Eye (tissue), 1 donor: ENCODE measurements at regions not wholly inside any gene's neighbourhood (a gene's known extent, or its start where the extent isn't known, plus 50 kb on each side); places are given as distances from the start of the nearest gene placed in this dataset.

Experiments
- DNase-seq: peaks from one replicate; pipeline ENCODE4 v3.0.0-alpha.2; 2015

DNA sequence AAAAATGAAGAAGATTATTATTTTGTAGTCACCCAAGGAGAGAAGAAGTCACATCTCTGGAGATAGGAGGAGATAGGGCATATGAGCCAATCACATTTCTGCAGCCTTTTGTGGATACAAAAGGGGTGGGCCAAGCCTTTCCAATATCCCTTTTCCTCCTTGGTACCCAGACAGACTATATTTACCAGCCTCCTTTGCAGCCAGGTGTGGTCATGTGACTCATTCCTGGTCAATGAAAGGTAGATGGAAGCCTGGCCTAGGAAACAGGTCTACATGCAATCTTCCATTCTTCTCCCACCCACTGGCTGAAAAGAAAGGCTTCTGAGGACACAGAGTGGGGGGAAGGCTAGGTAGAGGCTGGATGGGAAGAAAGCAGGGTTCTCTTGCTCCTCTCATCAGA is 58.1 kb upstream of the ERG start:
- DNase-seq, result no peak

DNA sequence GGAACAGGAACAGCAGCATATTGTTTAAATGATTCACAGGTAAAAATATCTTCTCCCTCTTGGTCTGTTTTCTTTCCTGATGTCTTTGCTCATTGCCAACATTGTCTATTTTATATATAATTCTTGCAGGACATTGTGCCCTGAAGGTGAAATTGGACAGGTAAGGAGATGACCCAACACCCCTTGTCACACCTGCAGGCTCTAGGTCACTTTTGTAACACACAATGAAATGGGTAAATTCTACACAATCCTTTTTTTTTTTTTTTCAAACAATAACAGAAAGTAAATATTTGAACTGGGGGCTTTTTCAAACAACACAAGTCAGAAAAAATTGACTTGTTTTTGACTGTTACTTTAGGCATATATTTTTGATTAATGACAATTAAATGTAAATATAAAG is 62.9 kb upstream of the ERG start:
- no peak for DNase-seq

DNA sequence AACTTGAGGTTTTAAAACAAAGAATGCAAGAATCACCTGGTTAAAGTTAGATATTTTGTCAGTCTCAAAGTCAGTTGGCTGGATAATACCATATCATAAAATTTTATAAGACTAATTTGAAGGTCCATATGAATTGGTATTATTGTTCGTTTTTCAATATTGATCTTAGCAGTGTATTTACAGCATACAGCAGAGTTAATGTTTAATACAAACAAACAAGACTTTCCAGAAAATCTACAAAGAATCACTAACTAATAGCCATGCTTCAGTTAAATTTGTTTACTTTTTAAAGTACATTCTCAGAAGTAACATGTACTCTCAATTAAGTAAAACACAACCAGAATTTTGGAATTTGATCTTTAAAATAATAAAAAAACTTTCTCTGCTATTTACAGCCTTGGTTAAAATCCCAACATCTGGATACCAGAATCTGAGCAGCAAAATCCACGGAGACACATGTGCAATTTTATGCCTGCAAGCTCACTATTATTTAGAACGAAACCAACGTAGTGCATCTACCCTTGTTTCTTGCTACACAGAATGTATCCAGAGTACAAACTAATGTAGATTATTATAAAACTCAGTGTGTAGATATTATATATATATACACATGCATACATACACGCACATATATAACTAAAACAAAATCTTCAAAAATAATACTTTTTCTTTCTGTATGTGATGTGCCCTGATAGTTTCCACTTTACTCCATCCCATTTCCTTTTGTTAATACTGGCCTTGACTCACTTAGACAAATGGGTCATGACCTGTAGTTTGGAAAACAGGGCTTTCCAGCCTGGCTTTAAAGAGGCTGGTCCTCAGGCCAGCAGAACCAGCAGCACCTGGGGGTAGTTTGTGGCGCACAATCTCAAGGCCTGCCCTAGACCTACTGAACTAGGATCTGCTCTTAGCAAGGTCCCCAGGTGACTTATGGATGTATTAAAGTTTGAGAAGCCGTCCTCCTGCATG is 63.6 kb upstream of the ERG start:
- peak; percentile 23 for DNase-seq

DNA sequence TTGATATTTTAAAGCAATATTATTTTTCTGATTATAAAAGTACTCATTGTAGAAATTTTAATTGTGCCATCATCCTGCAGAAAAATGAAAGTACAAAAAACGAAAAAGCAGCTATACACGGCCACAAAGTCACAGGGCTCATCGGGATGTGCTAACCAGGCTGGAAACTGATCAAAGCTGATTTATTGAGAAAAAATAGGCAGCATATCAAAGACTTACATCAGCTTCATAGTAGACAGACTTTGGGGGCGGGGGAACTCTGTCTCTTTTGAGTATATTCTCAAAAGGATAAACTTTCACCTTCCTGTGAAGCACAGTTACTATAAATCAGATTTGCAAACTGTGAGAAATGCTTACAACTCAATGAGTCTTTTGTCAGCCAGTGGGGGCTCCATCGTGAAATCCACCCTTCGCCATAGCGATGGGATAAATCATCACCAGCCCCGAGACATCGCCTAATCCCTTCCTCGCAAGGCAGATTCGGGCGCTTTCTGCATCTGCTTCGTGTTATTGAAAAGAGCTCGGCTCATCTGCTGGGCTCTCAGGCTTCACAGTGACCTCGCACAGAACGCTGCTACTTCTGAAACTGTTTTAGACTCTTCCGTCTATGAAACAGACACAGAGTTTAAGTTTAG is 69.2 kb upstream of the ERG start:
- peak; percentile 75 for DNase-seq

DNA sequence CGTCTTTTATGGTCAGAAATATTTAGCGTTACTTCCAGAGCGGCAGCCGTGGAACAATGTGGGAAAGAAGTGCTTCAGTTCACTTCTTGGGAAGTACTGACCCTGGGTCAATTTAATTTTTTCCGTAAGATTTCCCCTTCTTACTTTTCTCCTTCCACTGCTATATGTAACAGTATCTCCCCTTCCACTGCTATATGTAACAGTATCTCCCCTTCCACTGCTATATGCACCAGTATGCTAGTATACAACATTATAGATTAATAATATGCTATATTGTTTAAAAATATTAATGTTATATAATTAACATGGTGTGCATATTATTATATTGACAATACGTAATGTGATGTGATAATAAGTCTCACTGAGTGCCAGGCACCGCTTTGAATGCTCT is 69.7 kb upstream of the ERG start:
- no peak for DNase-seq

DNA sequence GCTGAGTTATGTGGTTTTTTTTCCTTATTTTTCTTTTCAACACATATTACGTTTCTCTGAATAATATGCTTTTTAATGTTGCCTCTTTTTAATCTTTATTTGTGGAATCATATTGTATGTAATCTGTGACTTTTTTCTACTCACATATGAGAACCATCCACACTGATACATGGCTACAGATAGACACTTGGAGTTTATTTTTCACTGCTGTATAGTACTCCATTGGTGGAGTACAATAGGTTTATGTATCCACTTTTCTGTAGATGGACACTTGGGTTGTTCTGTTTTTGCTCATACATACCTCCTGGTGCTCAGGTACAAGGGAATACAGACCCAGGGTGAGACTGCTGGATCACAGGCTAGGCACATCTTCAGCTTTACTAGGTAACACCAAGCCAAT is 71.5 kb upstream of the ERG start:
- no peak for DNase-seq

DNA sequence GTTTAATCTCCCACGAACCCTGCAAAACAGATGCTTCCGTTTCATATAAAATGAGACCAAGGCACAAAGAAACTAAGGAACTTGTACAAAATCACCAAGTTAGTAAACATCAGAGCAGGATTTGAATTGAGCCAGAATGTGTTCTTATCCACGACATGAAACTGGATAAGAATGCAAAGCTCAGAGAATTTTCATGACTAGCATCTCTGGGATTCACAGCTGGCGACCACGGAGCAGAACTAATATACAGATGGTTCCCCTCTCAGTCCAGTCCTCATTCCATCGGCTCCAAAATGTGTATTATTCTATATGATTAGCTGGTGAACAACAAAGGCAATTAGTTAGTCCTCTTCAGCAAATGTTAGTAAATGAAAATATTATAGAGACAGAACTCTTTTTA is 72.3 kb upstream of the ERG start:
- peak; percentile 16 for DNase-seq

DNA sequence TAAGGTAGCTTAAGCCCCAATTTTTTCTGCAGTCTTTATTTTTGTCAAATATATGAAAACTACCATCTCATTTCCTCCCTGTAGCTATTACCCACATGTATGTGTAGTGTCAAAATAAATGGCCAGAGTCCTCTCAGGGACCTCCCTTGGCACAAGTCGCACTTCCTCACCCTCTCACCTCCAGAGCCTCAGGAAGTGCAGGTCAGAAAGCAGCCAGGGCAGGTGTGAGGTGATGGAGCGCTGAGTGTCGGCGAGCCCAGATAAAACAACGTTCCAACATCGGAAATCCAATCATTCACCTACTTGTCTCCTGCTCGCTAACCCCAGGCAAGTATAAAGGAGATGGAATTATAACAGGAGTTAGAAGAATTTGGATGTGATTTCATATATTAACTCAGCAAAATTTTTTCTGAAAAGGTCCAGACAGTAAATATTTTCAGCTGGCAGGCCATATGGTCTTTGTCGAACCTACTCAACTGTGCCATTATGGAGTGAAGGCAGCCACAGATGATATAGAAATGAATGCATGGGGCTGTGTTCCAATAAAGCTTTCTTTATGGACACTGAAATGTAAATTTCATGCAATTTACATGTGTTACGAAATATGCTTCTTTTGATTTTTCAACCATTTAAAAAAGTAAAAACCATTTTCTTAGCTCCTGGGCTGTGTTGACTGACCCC is 76.8 kb upstream of the ERG start:
- DNase-seq, result no peak

DNA sequence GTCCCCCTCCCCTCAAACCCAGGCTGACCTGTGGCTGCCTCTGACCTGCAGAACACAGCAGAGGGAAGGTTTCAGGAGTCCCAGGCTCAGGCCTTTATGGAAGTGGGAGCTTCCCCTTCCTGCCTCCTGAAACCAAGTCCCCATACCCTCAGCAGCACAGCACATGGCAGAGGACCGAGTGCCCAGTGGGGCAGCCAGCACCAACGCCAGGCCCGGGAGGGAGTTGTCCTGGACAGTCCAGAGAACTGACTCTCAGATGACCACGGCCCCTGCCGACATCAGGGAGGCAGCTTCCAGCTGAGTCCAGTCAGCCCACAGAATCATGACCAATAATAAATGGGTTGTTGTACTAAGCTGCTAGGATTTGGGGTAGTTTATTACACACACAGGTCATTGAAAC is 79.6 kb upstream of the ERG start:
- DNase-seq, result no peak

DNA sequence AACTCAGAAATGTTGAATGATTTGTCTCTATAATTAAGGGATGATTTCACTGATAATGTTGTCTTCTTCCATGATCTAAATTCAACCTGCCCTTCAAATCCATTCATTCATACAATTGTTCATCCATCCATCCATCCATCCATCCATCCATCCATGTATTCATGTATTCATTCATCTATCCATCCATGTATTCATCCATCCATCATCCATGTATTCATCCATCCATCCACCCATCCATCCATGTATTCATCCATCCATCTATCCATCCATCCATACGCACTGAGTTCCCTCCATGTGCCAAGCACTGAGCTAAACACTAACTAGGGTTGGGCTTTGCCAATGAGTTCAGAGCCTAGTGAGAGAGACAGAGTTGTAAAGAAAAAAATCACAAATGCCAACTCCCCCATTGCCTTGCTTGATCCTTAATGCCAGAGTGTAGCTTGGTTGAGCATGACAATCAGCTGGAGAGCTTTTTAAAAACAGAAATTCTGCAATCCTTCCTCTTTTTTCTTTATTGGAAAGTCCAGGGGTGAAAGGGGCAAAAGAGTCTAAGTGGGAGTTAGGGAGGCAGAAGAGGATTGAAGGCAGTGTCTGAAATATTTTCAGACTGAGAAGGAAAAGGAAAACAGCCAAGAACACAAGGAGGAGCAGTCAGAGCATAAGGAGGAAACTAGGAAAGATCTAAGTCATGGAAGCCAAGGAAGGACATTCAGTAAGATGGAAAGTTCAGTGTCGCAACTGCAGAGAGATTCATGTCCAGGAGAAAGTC is 92.4 kb upstream of the ERG start:
- no peak for DNase-seq

DNA sequence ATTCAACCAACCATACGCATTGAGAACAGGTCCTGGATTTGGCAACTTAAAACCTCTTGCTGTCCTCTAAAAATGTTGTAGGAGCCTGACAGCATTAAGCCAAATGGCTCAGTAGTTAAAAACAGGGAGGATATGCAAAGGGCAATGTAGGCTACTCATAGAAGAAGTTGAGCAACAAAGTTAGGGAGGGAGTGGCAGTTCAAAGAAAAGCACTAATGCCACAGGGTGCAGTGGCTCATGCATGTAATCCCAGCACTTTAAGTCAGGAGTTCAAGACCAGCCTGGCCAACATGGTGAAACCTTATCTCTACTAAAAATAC is 92.9 kb upstream of the ERG start:
- no peak for DNase-seq

DNA sequence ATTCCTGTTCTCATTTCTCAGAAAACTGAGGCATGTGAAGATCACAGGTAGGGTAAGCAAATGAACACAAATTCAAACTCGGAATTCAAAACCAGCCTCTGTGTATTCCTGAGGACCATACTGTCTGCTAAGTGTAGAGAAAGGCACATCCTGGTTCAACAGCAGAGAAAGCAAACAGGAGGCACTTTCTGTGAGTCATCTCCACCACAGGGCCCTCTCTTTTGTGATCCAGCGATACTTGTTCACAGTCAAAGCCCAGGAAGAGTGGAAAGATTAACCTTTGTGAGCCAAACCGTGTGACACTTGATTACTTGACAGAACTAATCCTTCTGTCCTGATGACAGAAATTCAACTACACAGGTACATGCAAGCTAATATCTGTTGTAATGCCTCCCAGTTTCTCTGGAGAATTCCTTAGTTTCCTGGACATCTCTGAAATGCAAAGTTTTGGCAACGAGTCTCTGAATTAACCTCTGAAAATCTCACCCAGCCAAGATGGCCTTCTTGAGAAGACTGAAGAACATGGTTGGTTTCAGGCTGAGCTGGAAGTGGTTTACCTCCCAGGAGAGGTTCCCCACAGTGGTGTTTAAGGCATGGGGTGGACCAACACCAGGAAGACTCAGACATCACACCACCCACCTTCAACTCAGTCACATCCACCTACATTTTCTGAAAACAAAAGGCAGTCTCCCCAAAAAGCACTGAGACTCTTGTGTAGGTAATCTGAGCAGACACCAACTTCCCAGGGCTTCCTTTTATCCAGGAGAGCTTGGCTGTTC is 98.2 kb upstream of the ERG start:
- DNase-seq, result no peak

DNA sequence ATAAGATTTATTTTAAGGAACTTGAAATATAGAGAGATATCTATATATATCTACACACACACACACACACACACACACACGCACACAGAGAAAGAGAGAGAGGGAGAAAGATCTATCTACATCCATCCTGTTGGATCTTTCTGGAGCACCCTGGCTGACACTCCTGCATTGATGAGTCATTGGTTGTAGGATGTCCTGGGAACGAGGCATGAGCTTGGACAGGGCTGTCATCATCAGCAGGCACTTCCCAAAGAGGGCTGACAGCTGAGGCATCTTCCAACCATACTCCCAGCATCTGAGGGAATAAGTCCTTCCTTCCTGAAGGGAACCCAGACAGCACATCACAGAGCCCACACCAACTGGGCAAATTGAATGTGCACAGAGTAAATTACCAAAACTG is 99.1 kb upstream of the ERG start:
- no peak for DNase-seq

DNA sequence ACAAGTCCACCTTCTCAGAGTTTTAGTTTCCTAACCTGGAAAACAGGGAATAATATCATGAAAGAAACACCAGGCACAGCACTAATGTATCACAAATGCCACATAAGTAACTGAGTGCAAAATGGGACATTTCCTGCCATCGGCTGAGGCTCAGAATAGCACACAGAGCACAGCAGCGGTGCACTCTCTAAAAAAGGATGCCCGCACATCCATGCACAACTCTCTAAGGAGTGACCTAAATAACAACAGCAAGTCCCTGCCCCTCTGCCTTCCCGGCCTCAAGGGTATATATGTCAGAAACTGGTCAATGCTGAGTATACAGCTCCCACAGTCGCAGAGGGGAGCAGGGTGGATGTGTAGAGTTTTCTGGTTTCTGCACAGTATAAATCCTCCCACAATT is 100.1 kb upstream of the ERG start:
- DNase-seq, result no peak

DNA sequence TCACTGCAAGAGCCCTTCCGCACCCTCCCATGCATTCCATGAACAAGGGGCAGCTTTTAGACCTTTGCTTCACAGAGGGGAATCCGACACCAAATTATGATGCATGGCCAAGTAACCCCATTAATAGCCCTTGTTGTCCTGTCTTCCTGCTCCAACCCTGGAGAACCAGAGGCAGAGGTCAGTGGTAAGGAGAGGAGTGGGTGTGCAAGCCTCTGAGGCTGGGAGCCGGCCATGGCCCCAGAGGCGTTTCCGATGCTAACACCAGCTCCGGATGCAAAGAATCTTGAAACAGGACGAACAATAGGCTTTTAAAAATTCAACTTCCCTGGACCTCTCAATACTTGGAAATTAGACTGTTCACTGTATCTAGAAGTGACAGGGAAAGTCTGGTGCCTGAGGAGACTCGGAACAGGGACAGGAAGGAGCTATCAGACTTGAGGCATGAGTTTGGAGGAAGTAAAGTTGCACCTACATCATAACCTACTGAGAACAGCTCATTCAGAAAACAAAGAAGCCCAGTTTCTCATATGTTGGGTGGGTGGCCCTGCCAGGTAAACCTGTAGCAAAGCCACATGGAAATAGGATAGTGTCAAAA is 101.2 kb upstream of the ERG start:
- no peak for DNase-seq

DNA sequence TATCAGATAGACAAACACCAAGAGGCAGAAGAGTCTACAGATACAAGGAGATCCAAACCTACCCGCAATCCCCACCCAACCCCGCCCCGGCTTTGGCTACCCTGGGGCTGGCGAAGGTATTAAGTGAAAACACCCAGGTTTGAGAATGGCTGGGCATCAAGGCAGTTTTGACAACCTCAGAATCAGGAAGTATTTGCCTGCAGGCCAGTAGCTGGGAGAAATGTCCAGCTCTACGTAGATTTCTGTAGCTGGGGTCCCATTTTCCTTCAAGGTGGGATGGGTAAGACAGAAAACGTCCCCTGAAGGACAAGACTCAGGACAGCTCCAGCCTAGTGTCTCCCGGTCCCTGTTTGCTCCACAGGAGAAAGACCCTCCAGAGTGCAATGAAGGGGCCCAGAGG is 101.8 kb upstream of the ERG start:
- DNase-seq, result no peak

DNA sequence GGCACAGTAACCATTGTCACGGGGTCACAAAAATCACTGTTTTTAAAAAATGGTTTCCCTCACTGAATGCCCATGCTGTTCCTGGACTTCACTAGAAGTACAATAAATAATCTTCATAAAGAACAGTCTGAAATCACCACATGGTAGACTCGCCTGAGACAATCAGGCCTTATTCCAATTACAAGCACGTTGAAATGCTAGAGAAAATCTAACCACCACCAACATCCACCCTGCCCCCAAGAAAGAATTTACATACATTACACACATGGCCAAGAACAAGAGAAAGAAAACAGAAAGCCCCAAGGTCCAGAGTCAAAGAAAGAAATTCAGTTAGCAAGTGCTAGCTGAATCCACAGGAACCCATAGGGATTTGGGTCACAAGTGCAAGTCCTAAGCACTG is 107.0 kb upstream of the ERG start:
- DNase-seq, result no peak

DNA sequence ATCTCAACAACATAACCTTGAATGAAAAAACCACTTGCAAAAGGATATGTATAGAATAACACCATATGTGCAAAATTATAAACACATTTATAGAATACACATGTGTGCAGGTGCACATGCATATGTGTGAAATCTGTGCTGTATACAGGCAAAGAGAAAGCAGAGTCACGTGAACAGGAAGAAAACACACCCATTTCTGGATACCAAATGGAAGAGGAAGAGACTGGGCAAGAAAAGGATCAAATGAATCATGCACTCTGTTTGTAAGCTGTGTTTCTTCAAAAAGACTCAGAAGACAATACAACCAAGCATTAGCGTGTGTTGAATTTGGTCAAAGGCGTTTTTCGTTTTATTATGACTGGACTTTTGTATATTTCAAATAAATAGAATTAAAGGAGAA is 111.3 kb upstream of the ERG start:
- DNase-seq, result no peak

DNA sequence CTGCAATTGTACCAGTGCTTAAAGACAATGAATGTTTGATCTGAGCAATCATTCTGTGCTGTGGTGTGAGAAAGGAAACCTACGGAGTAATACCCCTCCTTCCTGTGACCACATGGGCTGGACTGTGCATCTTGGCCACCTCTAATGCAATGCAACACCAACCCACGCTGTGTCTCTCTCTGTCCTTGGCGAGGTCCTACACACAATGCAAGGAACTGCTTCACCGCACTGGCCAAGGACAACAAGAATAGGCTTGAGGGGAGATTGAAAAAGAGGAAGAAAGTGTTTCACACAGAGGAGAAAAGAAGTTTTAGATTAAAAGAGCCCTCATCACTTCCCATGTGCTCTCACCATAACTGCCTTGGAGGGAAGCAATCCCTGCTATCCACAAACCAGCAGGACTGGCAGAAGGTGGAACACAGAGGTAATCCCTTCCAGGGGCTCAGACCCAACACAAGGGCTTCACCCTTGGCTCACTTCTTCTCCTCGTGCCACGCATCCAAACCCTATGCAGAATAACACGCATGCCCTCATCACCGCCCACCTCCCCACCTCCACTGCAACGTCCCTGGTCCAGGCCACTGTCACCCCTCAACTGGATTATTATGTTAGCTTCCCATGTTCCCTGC is 112.5 kb upstream of the ERG start:
- DNase-seq, result no peak

DNA sequence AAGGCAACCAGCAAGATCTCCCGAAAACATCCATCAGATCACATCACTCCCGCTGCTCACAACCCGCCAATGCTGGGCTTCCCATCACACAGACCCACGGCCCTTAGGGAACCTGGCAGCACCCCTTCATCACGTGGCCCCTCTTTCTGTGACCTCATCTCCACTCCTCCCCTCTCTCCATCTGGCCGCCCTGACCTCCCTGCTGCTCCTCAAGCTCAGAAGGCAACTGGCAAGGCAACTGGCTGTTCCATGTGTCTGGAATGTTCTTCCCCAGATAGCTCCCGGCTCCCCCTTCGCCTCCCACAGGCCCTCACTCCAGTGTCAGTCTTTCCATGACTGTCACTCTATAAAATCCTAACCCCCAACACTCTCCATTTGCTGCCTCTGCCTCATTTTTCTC is 113.0 kb upstream of the ERG start:
- no peak for DNase-seq

DNA sequence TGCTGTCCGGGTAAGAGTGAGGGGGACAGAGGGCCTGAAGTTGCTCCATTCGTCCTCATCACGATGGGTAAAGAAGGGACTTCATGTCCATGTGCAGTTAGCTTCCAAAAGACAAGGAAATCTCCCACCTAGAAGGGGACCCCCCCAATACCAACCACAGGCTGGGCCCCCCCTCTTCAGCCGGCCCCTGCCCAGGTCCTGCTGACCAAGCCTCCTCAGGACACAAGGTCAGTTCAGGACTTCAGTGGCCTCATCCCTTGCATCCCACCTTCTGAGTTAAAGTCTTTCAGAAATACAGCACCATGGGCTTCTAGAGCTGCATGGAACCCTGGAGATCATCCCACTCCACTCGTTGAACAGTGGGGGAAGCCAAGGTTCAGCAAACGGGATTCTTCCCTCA is 115.4 kb upstream of the ERG start:
- DNase-seq, result no peak

DNA sequence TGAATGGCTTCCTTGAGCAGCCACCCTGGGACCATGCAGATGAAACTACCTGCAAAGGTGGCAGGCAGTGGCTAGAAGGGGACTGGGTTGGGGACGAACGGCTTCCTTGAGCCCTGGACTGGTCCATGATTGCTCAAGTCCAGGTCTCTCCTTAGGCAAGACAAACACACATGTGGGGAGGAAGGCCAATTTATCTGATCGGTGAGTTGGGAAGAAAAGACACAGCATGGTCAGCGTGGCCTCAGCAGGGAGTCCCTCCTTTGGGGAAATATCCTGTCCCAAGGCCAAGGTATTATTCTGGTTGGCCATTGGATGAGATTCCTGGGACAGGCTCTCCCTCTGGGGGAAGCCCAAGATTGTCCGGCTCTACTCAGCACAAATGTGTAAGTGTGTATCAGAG is 116.3 kb upstream of the ERG start:
- no peak for DNase-seq
